ENCODE measurements at regions not wholly inside any gene's neighbourhood (a gene's known extent, or its start where the extent isn't known, plus 50 kb on each side); places are given as distances from the start of the nearest gene placed in this dataset.
"Not testable (repeated sequence)": the region's sequence is repeated elsewhere in the genome, so short reads cannot be mapped to it uniquely, and the experiment has no call there.

- no peak overlapping the region for H3K27ac ChIP-seq (ENCODE audit: low read depth, low read length)
- no peak overlapping the region for H3K4me2 ChIP-seq (ENCODE audit: low read length)
- no peaks in the 10 kb centered on the region for H3K9me2 ChIP-seq (replicated peaks; ENCODE audit: control insufficient read depth, low read length)
- no peak overlapping the region for H3K4me3 ChIP-seq (ENCODE audit: low read length)
- H3K4me1 ChIP-seq (ENCODE audit: control insufficient read depth, low read length) = no peaks in the 10 kb centered on the region
- H3K9me3 ChIP-seq (ENCODE audit: control insufficient read depth, insufficient read depth, low read length) = no peaks in the 10 kb centered on the region
- TF ChIP-seq EZH2phosphoT487 (IDR thresholded peaks at IDR 0.05; ENCODE audit: borderline replicate concordance, low read length) (no peak), CTCF (IDR thresholded peaks at IDR 0.05; ENCODE audit: low read depth, low read length, poor library complexity, severe bottlenecking) (no peak)
- no peaks in the 10 kb centered on the region for H3K79me2 ChIP-seq (ENCODE audit: control insufficient read depth, low read length)
- H3K27me3 ChIP-seq (ENCODE audit: control insufficient read depth, low read length) = no peaks in the 10 kb centered on the region
- no peaks in the 10 kb centered on the region for H3K36me3 ChIP-seq (ENCODE audit: control insufficient read depth, low read length)
- no peaks in the 10 kb centered on the region for H3F3A ChIP-seq (ENCODE audit: control insufficient read depth, insufficient read depth)
- H4K20me1 ChIP-seq (ENCODE audit: control insufficient read depth, insufficient read depth, low read depth, low read length) = no peaks in the 10 kb centered on the region
These were observed 128.8 kb upstream of the NR2F2 start for GRCh38 chr15:96201696-96202095.

- H3K27me3 ChIP-seq (ENCODE audit: control insufficient read depth, low read length); H3K4me1 ChIP-seq (ENCODE audit: control insufficient read depth, low read length); H3K9me2 ChIP-seq (replicated peaks; ENCODE audit: control insufficient read depth, low read length): not testable (repeated sequence)
These were observed 124.9 kb upstream of the NR2F2 start for GRCh38 chr15:96205588-96205987.

GRCh38 chr15:96207377-96208006 lies 123.0 kb upstream of the NR2F2 start:
- Histone ChIP-seq H3K9me2 (replicated peaks; ENCODE audit: control insufficient read depth, low read length) (no peaks in the 10 kb centered on the region), H3K4me2 (ENCODE audit: low read length) (no peak overlapping the region), H3K27me3 (ENCODE audit: control insufficient read depth, low read length) (no peaks in the 10 kb centered on the region), H3K9me3 (ENCODE audit: control insufficient read depth, insufficient read depth, low read length) (no peaks in the 10 kb centered on the region), H3K4me1 (ENCODE audit: control insufficient read depth, low read length) (no peaks in the 10 kb centered on the region), H3K27ac (ENCODE audit: low read depth, low read length) (no peak overlapping the region), H4K20me1 (ENCODE audit: control insufficient read depth, insufficient read depth, low read depth, low read length) (no peaks in the 10 kb centered on the region), H3K79me2 (ENCODE audit: control insufficient read depth, low read length) (no peaks in the 10 kb centered on the region), H3K36me3 (ENCODE audit: control insufficient read depth, low read length) (no peaks in the 10 kb centered on the region), H3F3A (ENCODE audit: control insufficient read depth, insufficient read depth) (no peaks in the 10 kb centered on the region), H3K4me3 (ENCODE audit: low read length) (no peak overlapping the region)
- TF ChIP-seq EZH2phosphoT487 (IDR thresholded peaks at IDR 0.05; ENCODE audit: borderline replicate concordance, low read length) = no peak
- no peak for TF ChIP-seq CTCF (IDR thresholded peaks at IDR 0.05; ENCODE audit: low read depth, low read length, poor library complexity, severe bottlenecking)

More at GRCh38 chr15:96205588-96205987, 124.9 kb upstream of the NR2F2 start:
- not testable (repeated sequence) for H4K20me1 ChIP-seq (ENCODE audit: control insufficient read depth, insufficient read depth, low read depth, low read length); H3K4me3 ChIP-seq (ENCODE audit: low read length); H3K79me2 ChIP-seq (ENCODE audit: control insufficient read depth, low read length); H3K9me3 ChIP-seq (ENCODE audit: control insufficient read depth, insufficient read depth, low read length); H3K27ac ChIP-seq (ENCODE audit: low read depth, low read length); H3F3A ChIP-seq (ENCODE audit: control insufficient read depth, insufficient read depth); H3K4me2 ChIP-seq (ENCODE audit: low read length); H3K36me3 ChIP-seq (ENCODE audit: control insufficient read depth, low read length)

GRCh38 chr15:96209285-96209735 lies 121.2 kb upstream of the NR2F2 start:
- Histone ChIP-seq H3F3A (ENCODE audit: control insufficient read depth, insufficient read depth) (no peaks in the 10 kb centered on the region), H3K9me3 (ENCODE audit: control insufficient read depth, insufficient read depth, low read length) (no peaks in the 10 kb centered on the region), H4K20me1 (ENCODE audit: control insufficient read depth, insufficient read depth, low read depth, low read length) (no peaks in the 10 kb centered on the region), H3K4me3 (ENCODE audit: low read length) (no peak overlapping the region), H3K27me3 (ENCODE audit: control insufficient read depth, low read length) (no peaks in the 10 kb centered on the region), H3K79me2 (ENCODE audit: control insufficient read depth, low read length) (no peaks in the 10 kb centered on the region), H3K9me2 (replicated peaks; ENCODE audit: control insufficient read depth, low read length) (no peaks in the 10 kb centered on the region), H3K36me3 (ENCODE audit: control insufficient read depth, low read length) (no peaks in the 10 kb centered on the region), H3K4me2 (ENCODE audit: low read length) (no peak overlapping the region), H3K27ac (ENCODE audit: low read depth, low read length) (no peak overlapping the region), H3K4me1 (ENCODE audit: control insufficient read depth, low read length) (no peaks in the 10 kb centered on the region)
- no peak for TF ChIP-seq CTCF (IDR thresholded peaks at IDR 0.05; ENCODE audit: low read depth, low read length, poor library complexity, severe bottlenecking)
- TF ChIP-seq EZH2phosphoT487 (IDR thresholded peaks at IDR 0.05; ENCODE audit: borderline replicate concordance, low read length) = no peak

All from DOHH2 (cell line).